WTC11 (cell line): ENCODE measurements at regions not wholly inside any gene's neighbourhood (a gene's known extent, or its start where the extent isn't known, plus 50 kb on each side); places are given as distances from the start of the nearest gene placed in this dataset.

ENCODE experiments used
- ATAC-seq: fragments of 200-7000 bp; cut with Tn5 transposase; 2 replicates; pipeline ENCODE4 v1.10.0; 2021; ENCODE audit warnings: mild to moderate bottlenecking, moderate library complexity
- CTCF ChIA-PET: fragments of 300-600 bp; sonication (Branson Sonifier 250); formaldehyde crosslinking; loops from one replicate; lab custom pipeline; 2021; ENCODE audit warnings: antibody characterized with exemption; lab: Charles Lee
- POLR2A ChIA-PET: fragments of 350-600 bp; sonication (Branson Sonifier 250); formaldehyde crosslinking; loops from one replicate; lab custom pipeline; 2021; ENCODE audit warnings: antibody characterized with exemption; lab: Charles Lee
- DNase-seq: peaks from one replicate; pipeline ENCODE4 v3.0.0; 2021; ENCODE audit warnings: low spot score
- H3K27ac Mint-ChIP-seq: 2 replicates; pipeline ENCODE4 v1.8.0; 2021; ENCODE audit warnings: mixed read lengths
- H3K27me3 Mint-ChIP-seq: 2 replicates; pipeline ENCODE4 v1.8.0; 2021; ENCODE audit warnings: low read depth, mild to moderate bottlenecking, moderate library complexity, mixed read lengths
- H3K36me3 Mint-ChIP-seq: 2 replicates; pipeline ENCODE4 v1.8.0; 2021; ENCODE audit warnings: mixed read lengths
- H3K4me1 Mint-ChIP-seq: 2 replicates; pipeline ENCODE4 v1.8.0; 2022; ENCODE audit warnings: mixed read lengths
- H3K4me3 Mint-ChIP-seq: 2 replicates; pipeline ENCODE4 v1.8.0; 2021; ENCODE audit warnings: mild to moderate bottlenecking, moderate library complexity, mixed read lengths
- H3K9me3 Mint-ChIP-seq: 2 replicates; pipeline ENCODE4 v1.8.0; 2021; ENCODE audit warnings: mixed read lengths
- ARID4B ChIP-seq: sonication (generic); formaldehyde crosslinking; IDR thresholded peaks from 2 replicates; pipeline ENCODE4 v1.8.0; 2023; ENCODE audit warnings: missing genetic modification reagents, mild to moderate bottlenecking, borderline replicate concordance
- ATF1 ChIP-seq: sonication (generic); formaldehyde crosslinking; IDR thresholded peaks from 2 replicates; pipeline ENCODE4 v1.8.1; 2023; ENCODE audit warnings: mild to moderate bottlenecking, moderate library complexity, missing genetic modification reagents
- CREB1 ChIP-seq: sonication (generic); formaldehyde crosslinking; IDR thresholded peaks from 2 replicates; pipeline ENCODE4 v1.8.0; 2023; ENCODE audit warnings: mild to moderate bottlenecking, missing genetic modification reagents
- ETV6 ChIP-seq: sonication (generic); formaldehyde crosslinking; IDR thresholded peaks from 2 replicates; pipeline ENCODE4 v1.8.1; 2022; ENCODE audit warnings: mild to moderate bottlenecking, missing genetic modification reagents
- FOXJ3 ChIP-seq: sonication (generic); formaldehyde crosslinking; IDR thresholded peaks from 2 replicates; pipeline ENCODE4 v1.9.0; 2021; ENCODE audit warnings: missing genetic modification reagents, mild to moderate bottlenecking, borderline replicate concordance
- JAZF1 ChIP-seq: fragments of 250-450 bp; sonication (Bioruptor Pico); IDR thresholded peaks from 2 replicates; pipeline ENCODE4 v1.9.0; 2021; ENCODE audit warnings: moderate library complexity, mild to moderate bottlenecking, inconsistent platforms
- JUN ChIP-seq: sonication (generic); formaldehyde crosslinking; IDR thresholded peaks from 2 replicates; pipeline ENCODE4 v1.8.0; 2023; ENCODE audit warnings: mild to moderate bottlenecking, missing genetic modification reagents
- KAT7 ChIP-seq: sonication (generic); formaldehyde crosslinking; IDR thresholded peaks from 2 replicates; pipeline ENCODE4 v1.8.1; 2023; ENCODE audit warnings: missing genetic modification reagents, mild to moderate bottlenecking, borderline replicate concordance
- NFYB ChIP-seq: sonication (generic); formaldehyde crosslinking; conservative IDR thresholded peaks from 2 replicates; pipeline ENCODE4 v1.8.0; 2022; ENCODE audit warnings: low read depth, missing genetic modification reagents
- NR2C2 ChIP-seq: sonication (generic); formaldehyde crosslinking; IDR thresholded peaks from 2 replicates; pipeline ENCODE4 v1.8.0; 2022; ENCODE audit warnings: mild to moderate bottlenecking, missing genetic modification reagents
- PRRX2 ChIP-seq: fragments of 250-450 bp; sonication (Bioruptor Pico); IDR thresholded peaks from 2 replicates; pipeline ENCODE4 v1.8.0; 2021; ENCODE audit warnings: mild to moderate bottlenecking
- RORB ChIP-seq: fragments of 250-450 bp; sonication (Bioruptor Pico); IDR thresholded peaks from 2 replicates; pipeline ENCODE4 v1.9.0; 2021; ENCODE audit warnings: mild to moderate bottlenecking
- ZBTB43 ChIP-seq: sonication (generic); formaldehyde crosslinking; IDR thresholded peaks from 2 replicates; pipeline ENCODE4 v1.8.1; 2023; ENCODE audit warnings: mild to moderate bottlenecking, missing genetic modification reagents
- ZNF263 ChIP-seq: sonication (generic); formaldehyde crosslinking; IDR thresholded peaks from 2 replicates; pipeline ENCODE4 v1.8.1; 2022; ENCODE audit warnings: low read depth, mild to moderate bottlenecking, moderate library complexity, missing genetic modification reagents
- ZNF396 ChIP-seq: fragments of 250-450 bp; sonication (Bioruptor Pico); IDR thresholded peaks from 2 replicates; pipeline ENCODE4 v1.8.0; 2021; ENCODE audit warnings: mild to moderate bottlenecking, moderate library complexity, borderline replicate concordance
- ZNF416 ChIP-seq: fragments of 250-450 bp; sonication (Bioruptor Pico); IDR thresholded peaks from 2 replicates; pipeline ENCODE4 v1.9.0; 2021; ENCODE audit warnings: mild to moderate bottlenecking, inconsistent platforms
- TF ChIP-seq, protein P1 (sequence below): sonication (generic); formaldehyde crosslinking; IDR thresholded peaks from 2 replicates; pipeline ENCODE4 v1.8.0; 2022; ENCODE audit warnings: mild to moderate bottlenecking, missing genetic modification reagents
- TF ChIP-seq, protein P2 (sequence below): sonication (generic); formaldehyde crosslinking; IDR thresholded peaks from 2 replicates; pipeline ENCODE4 v1.8.1; 2023; ENCODE audit warnings: mild to moderate bottlenecking, moderate library complexity, missing genetic modification reagents
- TF ChIP-seq, protein P3 (sequence below): sonication (generic); formaldehyde crosslinking; conservative IDR thresholded peaks from 2 replicates; pipeline ENCODE4 v1.8.1; 2023; ENCODE audit warnings: mild to moderate bottlenecking, low read depth, missing genetic modification reagents, moderate library complexity
- TF ChIP-seq, protein P4 (sequence below): fragments of 250-450 bp; sonication (Bioruptor Pico); IDR thresholded peaks from 2 replicates; pipeline ENCODE4 v1.9.0; 2021; ENCODE audit warnings: mild to moderate bottlenecking, borderline replicate concordance

DNA sequence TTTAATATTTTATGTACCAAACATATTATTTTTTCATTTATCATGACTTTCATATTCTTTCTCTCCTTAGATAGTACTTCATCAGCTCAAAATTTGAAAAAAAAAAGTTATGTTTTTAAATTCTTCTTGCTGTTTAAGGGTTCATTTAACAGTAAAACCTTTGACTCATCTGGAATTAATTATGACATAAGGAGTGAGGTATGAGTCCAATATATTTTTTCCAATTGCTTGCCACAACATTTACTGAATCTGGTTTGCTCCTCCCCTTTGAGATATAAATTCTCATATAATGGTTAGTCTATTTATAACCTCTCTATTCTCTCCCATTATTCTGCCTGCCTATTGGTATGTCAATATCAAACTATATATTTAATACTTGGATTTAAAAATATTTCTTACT is 387.8 kb downstream of the TUSC7 start:
- no peak for TF ChIP-seq PRRX2
- no peak for TF ChIP-seq CREB1
- TF ChIP-seq ZNF396 (CRISPR knock-in tag), result no peak
- no peak for TF ChIP-seq KAT7
- TF ChIP-seq, protein P1, sequence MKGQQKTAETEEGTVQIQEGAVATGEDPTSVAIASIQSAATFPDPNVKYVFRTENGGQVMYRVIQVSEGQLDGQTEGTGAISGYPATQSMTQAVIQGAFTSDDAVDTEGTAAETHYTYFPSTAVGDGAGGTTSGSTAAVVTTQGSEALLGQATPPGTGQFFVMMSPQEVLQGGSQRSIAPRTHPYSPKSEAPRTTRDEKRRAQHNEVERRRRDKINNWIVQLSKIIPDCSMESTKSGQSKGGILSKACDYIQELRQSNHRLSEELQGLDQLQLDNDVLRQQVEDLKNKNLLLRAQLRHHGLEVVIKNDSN (CRISPR knock-in tag), result no peak
- no peak for TF ChIP-seq NR2C2 (CRISPR knock-in tag)
- no peak for TF ChIP-seq ZBTB43 (CRISPR knock-in tag)
- no peak for TF ChIP-seq FOXJ3 (CRISPR knock-in tag)
- no peak for TF ChIP-seq ZNF263 (CRISPR knock-in tag)
- TF ChIP-seq, protein P2, sequence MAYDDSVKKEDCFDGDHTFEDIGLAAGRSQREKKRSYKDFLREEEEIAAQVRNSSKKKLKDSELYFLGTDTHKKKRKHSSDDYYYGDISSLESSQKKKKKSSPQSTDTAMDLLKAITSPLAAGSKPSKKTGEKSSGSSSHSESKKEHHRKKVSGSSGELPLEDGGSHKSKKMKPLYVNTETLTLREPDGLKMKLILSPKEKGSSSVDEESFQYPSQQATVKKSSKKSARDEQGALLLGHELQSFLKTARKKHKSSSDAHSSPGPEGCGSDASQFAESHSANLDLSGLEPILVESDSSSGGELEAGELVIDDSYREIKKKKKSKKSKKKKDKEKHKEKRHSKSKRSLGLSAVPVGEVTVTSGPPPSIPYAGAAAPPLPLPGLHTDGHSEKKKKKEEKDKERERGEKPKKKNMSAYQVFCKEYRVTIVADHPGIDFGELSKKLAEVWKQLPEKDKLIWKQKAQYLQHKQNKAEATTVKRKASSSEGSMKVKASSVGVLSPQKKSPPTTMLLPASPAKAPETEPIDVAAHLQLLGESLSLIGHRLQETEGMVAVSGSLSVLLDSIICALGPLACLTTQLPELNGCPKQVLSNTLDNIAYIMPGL (CRISPR knock-in tag), result no peak
- TF ChIP-seq, protein P3, sequence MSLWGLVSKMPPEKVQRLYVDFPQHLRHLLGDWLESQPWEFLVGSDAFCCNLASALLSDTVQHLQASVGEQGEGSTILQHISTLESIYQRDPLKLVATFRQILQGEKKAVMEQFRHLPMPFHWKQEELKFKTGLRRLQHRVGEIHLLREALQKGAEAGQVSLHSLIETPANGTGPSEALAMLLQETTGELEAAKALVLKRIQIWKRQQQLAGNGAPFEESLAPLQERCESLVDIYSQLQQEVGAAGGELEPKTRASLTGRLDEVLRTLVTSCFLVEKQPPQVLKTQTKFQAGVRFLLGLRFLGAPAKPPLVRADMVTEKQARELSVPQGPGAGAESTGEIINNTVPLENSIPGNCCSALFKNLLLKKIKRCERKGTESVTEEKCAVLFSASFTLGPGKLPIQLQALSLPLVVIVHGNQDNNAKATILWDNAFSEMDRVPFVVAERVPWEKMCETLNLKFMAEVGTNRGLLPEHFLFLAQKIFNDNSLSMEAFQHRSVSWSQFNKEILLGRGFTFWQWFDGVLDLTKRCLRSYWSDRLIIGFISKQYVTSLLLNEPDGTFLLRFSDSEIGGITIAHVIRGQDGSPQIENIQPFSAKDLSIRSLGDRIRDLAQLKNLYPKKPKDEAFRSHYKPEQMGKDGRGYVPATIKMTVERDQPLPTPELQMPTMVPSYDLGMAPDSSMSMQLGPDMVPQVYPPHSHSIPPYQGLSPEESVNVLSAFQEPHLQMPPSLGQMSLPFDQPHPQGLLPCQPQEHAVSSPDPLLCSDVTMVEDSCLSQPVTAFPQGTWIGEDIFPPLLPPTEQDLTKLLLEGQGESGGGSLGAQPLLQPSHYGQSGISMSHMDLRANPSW (CRISPR knock-in tag), result no peak
- no peak for TF ChIP-seq ARID4B (CRISPR knock-in tag)
- TF ChIP-seq JUN (CRISPR knock-in tag), result no peak
- no peak for TF ChIP-seq ATF1 (CRISPR knock-in tag)
- no peak for TF ChIP-seq RORB
- TF ChIP-seq ETV6, result no peak
- no peak for TF ChIP-seq NFYB (CRISPR knock-in tag)
- TF ChIP-seq, protein P4, sequence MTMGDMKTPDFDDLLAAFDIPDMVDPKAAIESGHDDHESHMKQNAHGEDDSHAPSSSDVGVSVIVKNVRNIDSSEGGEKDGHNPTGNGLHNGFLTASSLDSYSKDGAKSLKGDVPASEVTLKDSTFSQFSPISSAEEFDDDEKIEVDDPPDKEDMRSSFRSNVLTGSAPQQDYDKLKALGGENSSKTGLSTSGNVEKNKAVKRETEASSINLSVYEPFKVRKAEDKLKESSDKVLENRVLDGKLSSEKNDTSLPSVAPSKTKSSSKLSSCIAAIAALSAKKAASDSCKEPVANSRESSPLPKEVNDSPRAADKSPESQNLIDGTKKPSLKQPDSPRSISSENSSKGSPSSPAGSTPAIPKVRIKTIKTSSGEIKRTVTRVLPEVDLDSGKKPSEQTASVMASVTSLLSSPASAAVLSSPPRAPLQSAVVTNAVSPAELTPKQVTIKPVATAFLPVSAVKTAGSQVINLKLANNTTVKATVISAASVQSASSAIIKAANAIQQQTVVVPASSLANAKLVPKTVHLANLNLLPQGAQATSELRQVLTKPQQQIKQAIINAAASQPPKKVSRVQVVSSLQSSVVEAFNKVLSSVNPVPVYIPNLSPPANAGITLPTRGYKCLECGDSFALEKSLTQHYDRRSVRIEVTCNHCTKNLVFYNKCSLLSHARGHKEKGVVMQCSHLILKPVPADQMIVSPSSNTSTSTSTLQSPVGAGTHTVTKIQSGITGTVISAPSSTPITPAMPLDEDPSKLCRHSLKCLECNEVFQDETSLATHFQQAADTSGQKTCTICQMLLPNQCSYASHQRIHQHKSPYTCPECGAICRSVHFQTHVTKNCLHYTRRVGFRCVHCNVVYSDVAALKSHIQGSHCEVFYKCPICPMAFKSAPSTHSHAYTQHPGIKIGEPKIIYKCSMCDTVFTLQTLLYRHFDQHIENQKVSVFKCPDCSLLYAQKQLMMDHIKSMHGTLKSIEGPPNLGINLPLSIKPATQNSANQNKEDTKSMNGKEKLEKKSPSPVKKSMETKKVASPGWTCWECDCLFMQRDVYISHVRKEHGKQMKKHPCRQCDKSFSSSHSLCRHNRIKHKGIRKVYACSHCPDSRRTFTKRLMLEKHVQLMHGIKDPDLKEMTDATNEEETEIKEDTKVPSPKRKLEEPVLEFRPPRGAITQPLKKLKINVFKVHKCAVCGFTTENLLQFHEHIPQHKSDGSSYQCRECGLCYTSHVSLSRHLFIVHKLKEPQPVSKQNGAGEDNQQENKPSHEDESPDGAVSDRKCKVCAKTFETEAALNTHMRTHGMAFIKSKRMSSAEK, result no peak
- no peak for TF ChIP-seq ZNF416 (CRISPR knock-in tag)
- TF ChIP-seq JAZF1 (CRISPR knock-in tag), result no peak
- no peak for DNase-seq
- ChIA-PET CTCF (no interaction called here), POLR2A (no interaction called here)
- ATAC-seq, result no peak
- H3K27me3 Mint-ChIP-seq, result no peaks in the 10 kb centered on the region
- H3K27ac Mint-ChIP-seq, result no peak overlapping the region
- peaks cover 6% of the 10 kb centered on the region for H3K9me3 Mint-ChIP-seq
- no peaks in the 10 kb centered on the region for H3K36me3 Mint-ChIP-seq
- H3K4me1 Mint-ChIP-seq, result no peaks in the 10 kb centered on the region
- no peak overlapping the region for H3K4me3 Mint-ChIP-seq
